ENCODE measurements at regions not wholly inside any gene's neighbourhood (a gene's known extent, or its start where the extent isn't known, plus 50 kb on each side); places are given as distances from the start of the nearest gene placed in this dataset.

DNA sequence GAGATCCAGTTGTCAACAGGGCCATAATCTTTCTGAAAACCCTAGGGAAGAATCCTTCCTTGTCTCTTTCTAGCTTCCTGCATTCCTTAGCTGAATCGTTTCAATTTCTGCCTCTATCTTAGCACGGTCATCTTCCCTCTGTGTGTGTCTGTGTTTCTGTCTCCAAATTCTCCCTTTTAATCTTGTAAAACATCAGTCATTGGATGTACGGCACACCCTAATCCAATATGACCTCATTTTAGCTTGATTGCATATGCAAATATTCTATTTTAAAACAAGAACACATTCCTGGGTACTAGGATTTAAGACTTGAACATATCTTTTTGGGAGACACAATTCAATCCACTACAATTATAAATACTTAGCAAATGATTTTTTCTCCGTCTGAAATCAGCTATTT, 600.3 kb downstream of the GBE1 start:
- TF ChIP-seq, protein P1, sequence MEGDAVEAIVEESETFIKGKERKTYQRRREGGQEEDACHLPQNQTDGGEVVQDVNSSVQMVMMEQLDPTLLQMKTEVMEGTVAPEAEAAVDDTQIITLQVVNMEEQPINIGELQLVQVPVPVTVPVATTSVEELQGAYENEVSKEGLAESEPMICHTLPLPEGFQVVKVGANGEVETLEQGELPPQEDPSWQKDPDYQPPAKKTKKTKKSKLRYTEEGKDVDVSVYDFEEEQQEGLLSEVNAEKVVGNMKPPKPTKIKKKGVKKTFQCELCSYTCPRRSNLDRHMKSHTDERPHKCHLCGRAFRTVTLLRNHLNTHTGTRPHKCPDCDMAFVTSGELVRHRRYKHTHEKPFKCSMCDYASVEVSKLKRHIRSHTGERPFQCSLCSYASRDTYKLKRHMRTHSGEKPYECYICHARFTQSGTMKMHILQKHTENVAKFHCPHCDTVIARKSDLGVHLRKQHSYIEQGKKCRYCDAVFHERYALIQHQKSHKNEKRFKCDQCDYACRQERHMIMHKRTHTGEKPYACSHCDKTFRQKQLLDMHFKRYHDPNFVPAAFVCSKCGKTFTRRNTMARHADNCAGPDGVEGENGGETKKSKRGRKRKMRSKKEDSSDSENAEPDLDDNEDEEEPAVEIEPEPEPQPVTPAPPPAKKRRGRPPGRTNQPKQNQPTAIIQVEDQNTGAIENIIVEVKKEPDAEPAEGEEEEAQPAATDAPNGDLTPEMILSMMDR (IDR thresholded peaks at IDR 0.05), result no peak
- no peak for TF ChIP-seq POLR2A (IDR thresholded peaks at IDR 0.05)

All from Peyer's patch (tissue), 4 donors.